ENCODE measurements at regions not wholly inside any gene's neighbourhood (a gene's known extent, or its start where the extent isn't known, plus 50 kb on each side); places are given as distances from the start of the nearest gene placed in this dataset.

- no peak overlapping the region for H3K27ac ChIP-seq
- no peaks in the 10 kb centered on the region for H3K27me3 ChIP-seq
- H3K4me3 ChIP-seq, result no peak overlapping the region
- H3K36me3 ChIP-seq, result no peaks in the 10 kb centered on the region
- H3K9me3 ChIP-seq, result no peaks in the 10 kb centered on the region
- no peaks in the 10 kb centered on the region for H3K4me1 ChIP-seq (ENCODE audit: insufficient read depth)
- TF ChIP-seq POLR2A (IDR thresholded peaks at IDR 0.05), result no peak
- TF ChIP-seq EP300 (IDR thresholded peaks at IDR 0.05), result no peak
- TF ChIP-seq, protein P1, sequence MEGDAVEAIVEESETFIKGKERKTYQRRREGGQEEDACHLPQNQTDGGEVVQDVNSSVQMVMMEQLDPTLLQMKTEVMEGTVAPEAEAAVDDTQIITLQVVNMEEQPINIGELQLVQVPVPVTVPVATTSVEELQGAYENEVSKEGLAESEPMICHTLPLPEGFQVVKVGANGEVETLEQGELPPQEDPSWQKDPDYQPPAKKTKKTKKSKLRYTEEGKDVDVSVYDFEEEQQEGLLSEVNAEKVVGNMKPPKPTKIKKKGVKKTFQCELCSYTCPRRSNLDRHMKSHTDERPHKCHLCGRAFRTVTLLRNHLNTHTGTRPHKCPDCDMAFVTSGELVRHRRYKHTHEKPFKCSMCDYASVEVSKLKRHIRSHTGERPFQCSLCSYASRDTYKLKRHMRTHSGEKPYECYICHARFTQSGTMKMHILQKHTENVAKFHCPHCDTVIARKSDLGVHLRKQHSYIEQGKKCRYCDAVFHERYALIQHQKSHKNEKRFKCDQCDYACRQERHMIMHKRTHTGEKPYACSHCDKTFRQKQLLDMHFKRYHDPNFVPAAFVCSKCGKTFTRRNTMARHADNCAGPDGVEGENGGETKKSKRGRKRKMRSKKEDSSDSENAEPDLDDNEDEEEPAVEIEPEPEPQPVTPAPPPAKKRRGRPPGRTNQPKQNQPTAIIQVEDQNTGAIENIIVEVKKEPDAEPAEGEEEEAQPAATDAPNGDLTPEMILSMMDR (IDR thresholded peaks at IDR 0.05), result no peak
- 52 to 63% (median 63%) methylated on average over 7 of the region's 7 CpGs for WGBS, 3 donors
- intact Hi-C loops (cut with DNase I), result no loop called here
- no peak for DNase-seq
Measured at GRCh38 chr22:47345025-47345424, 582.6 kb downstream of the TBC1D22A start.

- intact Hi-C loops (cut with DNase I), result no loop called here
- no peak overlapping the region for H3K27ac ChIP-seq
- H3K4me1 ChIP-seq (ENCODE audit: insufficient read depth), result no peaks in the 10 kb centered on the region
- WGBS, 3 donors, result 72 to 84% (median 83%) methylated on average over 6 of the region's 6 CpGs
- no peaks in the 10 kb centered on the region for H3K27me3 ChIP-seq
- TF ChIP-seq, protein P1 (IDR thresholded peaks at IDR 0.05), result no peak
- TF ChIP-seq POLR2A (IDR thresholded peaks at IDR 0.05) (no peak), EP300 (IDR thresholded peaks at IDR 0.05) (no peak)
- H3K36me3 ChIP-seq, result no peaks in the 10 kb centered on the region
- DNase-seq, result no peak
- H3K4me3 ChIP-seq, result no peak overlapping the region
- no peaks in the 10 kb centered on the region for H3K9me3 ChIP-seq
Measured at GRCh38 chr22:47344414-47344813, 582.0 kb downstream of the TBC1D22A start.

DNA sequence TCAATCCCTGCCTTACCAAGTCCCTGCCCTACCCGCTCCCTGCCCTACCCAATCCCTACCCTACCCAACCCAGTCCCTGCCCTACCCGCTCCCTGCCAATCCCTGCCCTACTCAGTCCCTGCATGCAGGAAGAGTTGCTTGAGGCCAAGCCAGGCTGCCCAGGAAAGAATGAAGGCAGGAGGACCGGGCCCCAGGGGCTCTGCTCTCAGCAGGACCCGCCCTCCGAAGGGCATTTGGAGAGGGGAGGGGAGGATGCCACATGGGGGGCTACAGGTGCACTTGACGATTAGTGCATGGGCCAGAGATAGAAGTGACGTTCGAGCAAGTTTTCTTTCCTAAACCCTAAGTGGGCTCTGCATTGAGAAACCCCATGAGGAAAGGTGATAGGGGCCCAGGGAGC lies 581.2 kb downstream of the TBC1D22A start:
- no peak overlapping the region for H3K27ac ChIP-seq
- no peak overlapping the region for H3K4me3 ChIP-seq
- WGBS, 3 donors, result 85 to 90% (median 89%) methylated on average over 8 of the region's 8 CpGs
- TF ChIP-seq EP300 (IDR thresholded peaks at IDR 0.05) (no peak), POLR2A (IDR thresholded peaks at IDR 0.05) (no peak)
- TF ChIP-seq, protein P1 (IDR thresholded peaks at IDR 0.05), result no peak
- H3K9me3 ChIP-seq, result no peaks in the 10 kb centered on the region
- no peaks in the 10 kb centered on the region for H3K27me3 ChIP-seq
- no peaks in the 10 kb centered on the region for H3K4me1 ChIP-seq (ENCODE audit: insufficient read depth)
- DNase-seq, result no peak
- no peaks in the 10 kb centered on the region for H3K36me3 ChIP-seq
- intact Hi-C loops (cut with DNase I), result no loop called here

DNA sequence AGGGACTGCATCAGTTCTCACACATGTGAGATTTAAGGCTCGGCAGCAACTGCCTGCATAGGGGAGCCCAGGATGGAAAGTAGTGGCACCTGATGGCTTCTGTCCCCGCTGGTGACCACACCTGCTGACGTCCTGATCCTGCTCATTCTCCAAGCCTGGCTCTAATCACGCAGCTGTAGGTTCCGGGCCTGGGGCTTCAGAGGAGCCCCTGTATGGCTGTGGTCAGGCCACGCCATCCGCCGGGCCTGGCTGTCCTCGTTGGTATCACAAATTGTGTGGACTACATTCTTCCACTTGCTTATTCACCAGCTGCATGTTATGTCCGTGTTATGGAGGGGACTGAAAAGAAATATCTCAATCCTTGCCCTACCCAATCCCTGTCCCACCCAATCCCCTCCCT lies 580.0 kb downstream of the TBC1D22A start:
- intact Hi-C loops (cut with DNase I), result no loop called here
- no peaks in the 10 kb centered on the region for H3K36me3 ChIP-seq
- peaks cover 2% of the 10 kb centered on the region for H3K4me1 ChIP-seq (ENCODE audit: insufficient read depth)
- TF ChIP-seq EP300 (IDR thresholded peaks at IDR 0.05) (no peak), POLR2A (IDR thresholded peaks at IDR 0.05) (no peak)
- TF ChIP-seq, protein P1 (IDR thresholded peaks at IDR 0.05), result no peak
- H3K27me3 ChIP-seq, result no peaks in the 10 kb centered on the region
- no peak overlapping the region for H3K4me3 ChIP-seq
- no peaks in the 10 kb centered on the region for H3K9me3 ChIP-seq
- no peak for DNase-seq
- no peak overlapping the region for H3K27ac ChIP-seq
- 86 to 94% (median 93%) methylated on average over 10 of the region's 10 CpGs for WGBS, 3 donors

GRCh38 chr22:47341464-47341863 lies 579.0 kb downstream of the TBC1D22A start:
- H3K4me1 ChIP-seq (ENCODE audit: insufficient read depth), result peaks cover 4% of the 10 kb centered on the region
- no peak overlapping the region for H3K4me3 ChIP-seq
- no peaks in the 10 kb centered on the region for H3K9me3 ChIP-seq
- no peak for TF ChIP-seq POLR2A (IDR thresholded peaks at IDR 0.05)
- TF ChIP-seq, protein P1 (IDR thresholded peaks at IDR 0.05), result no peak
- TF ChIP-seq EP300 (IDR thresholded peaks at IDR 0.05), result no peak
- no peaks in the 10 kb centered on the region for H3K27me3 ChIP-seq
- no peaks in the 10 kb centered on the region for H3K36me3 ChIP-seq
- no peak overlapping the region for H3K27ac ChIP-seq
- WGBS, 3 donors, result 92 to 93% (median 93%) methylated on average over 7 of the region's 7 CpGs
- intact Hi-C loops (cut with DNase I), result no loop called here
- no peak for DNase-seq
